Esophagus squamous epithelium (tissue), 5 donors: ENCODE measurements at regions not wholly inside any gene's neighbourhood (a gene's known extent, or its start where the extent isn't known, plus 50 kb on each side); places are given as distances from the start of the nearest gene placed in this dataset.

Experiments
- DNase-seq: peaks from one replicate; lab custom pipeline; 2025; lab: John Stamatoyannopoulos, UW
- H3K27ac ChIP-seq, 4 donors: fragments of 200-600 bp; sonication (generic); one replicate each; pipeline ENCODE4 v1.5.1; 2016 to 2019; ENCODE audit warnings: mild to moderate bottlenecking in 1 of 4
- H3K27me3 ChIP-seq, 4 donors: fragments of 200-600 bp; sonication (generic); 1 replicate in 3 of 4; 2 replicates in 1 of 4; pipeline versions ENCODE4 v1.5.1 to v1.6.0; 2017 to 2021; ENCODE audit warnings: antibody characterized with exemption in 1 of 4
- H3K36me3 ChIP-seq, 3 donors: fragments of 200-600 bp; sonication (generic); one replicate each; pipeline ENCODE4 v1.5.1; 2016 to 2019
- H3K4me1 ChIP-seq, 3 donors: fragments of 200-600 bp; sonication (generic); one replicate each; pipeline ENCODE4 v1.5.1; 2017 to 2019
- H3K4me3 ChIP-seq, 4 donors: fragments of 200-600 bp; sonication (generic); 1 replicate in 3 of 4; 2 replicates in 1 of 4; pipeline ENCODE4 v1.5.1; 2016 to 2019; ENCODE audit warnings: mild to moderate bottlenecking in 2 of 4, moderate library complexity in 1 of 4
- H3K9me3 ChIP-seq, 3 donors: fragments of 200-600 bp; sonication (generic); one replicate each; pipeline ENCODE4 v1.5.1; 2016 to 2019
- CTCF ChIP-seq, 6 experiments: fragments of 450-650 bp in 4 of 6; fragments of 200-600 bp in 2 of 6; sonication (generic) in 2 of 6; IDR thresholded peaks; one replicate each; pipeline ENCODE4 v1.5.1; 2016 to 2019; ENCODE audit warnings: antibody characterized with exemption in 6 of 6, mild to moderate bottlenecking in 4 of 6, moderate library complexity in 4 of 6
- POLR2A ChIP-seq, 4 donors: fragments of 450-650 bp; IDR thresholded peaks; one replicate each; pipeline ENCODE4 v1.6.1; 2017; ENCODE audit warnings: antibody characterized with exemption in 4 of 4, mild to moderate bottlenecking in 4 of 4, moderate library complexity in 3 of 4
- WGBS, 2 donors: methylation state at CpG; one replicate each; pipeline ENCODE4 v1.1.5; 2018; 5-methylcytosine and 5-hydroxymethylcytosine counted together
- intact Hi-C: fragments of 100-400 bp; cut with DNase I; formaldehyde crosslinking; loops from one replicate; pipeline ENCODE4 v1.15.0; 2022
- donor health status: DM: yes; HTN: yes; CAD: no.

- 46% methylated on average over 2 of the region's 2 CpGs for WGBS, 2 donors
- H3K4me3 ChIP-seq = no peak overlapping the region
- H3K4me1 ChIP-seq = peaks cover 10 to 35% (median 20%) of the 10 kb centered on the region in 3 donors
- no peaks in the 10 kb centered on the region for H3K27me3 ChIP-seq
- H3K36me3 ChIP-seq = peaks cover 0 to 28% (median 3%) of the 10 kb centered on the region in 3 donors
- TF ChIP-seq POLR2A (IDR thresholded peaks at IDR 0.05) (no peak), CTCF (IDR thresholded peaks at IDR 0.05) (no peak)
- no peak for DNase-seq
- no peaks in the 10 kb centered on the region for H3K9me3 ChIP-seq
- H3K27ac ChIP-seq = no peak overlapping the region
- intact Hi-C loops = no loop called here
Measured at GRCh38 chr19:27796073-27796472, 1416.9 kb downstream of the UQCRFS1 start.

- Histone ChIP-seq H3K4me3 (no peak overlapping the region), H3K27me3 (no peaks in the 10 kb centered on the region), H3K4me1 (peaks cover 10 to 35% (median 20%) of the 10 kb centered on the region in 3 donors), H3K9me3 (no peaks in the 10 kb centered on the region), H3K36me3 (peaks cover 0 to 28% (median 0%) of the 10 kb centered on the region in 3 donors), H3K27ac (no peak overlapping the region)
- DNase-seq = no peak
- 100% methylated on average over 1 of the region's 2 CpGs; no CpG with 5 or more reads in 1 of the 2 donors for WGBS, 2 donors
- TF ChIP-seq CTCF (IDR thresholded peaks at IDR 0.05) (no peak), POLR2A (IDR thresholded peaks at IDR 0.05) (no peak)
- intact Hi-C loops = no loop called here
Measured at GRCh38 chr19:27795369-27795768, 1417.6 kb downstream of the UQCRFS1 start.

- WGBS, 2 donors = 6% methylated on average over 7 of the region's 15 CpGs; no CpG with 5 or more reads in 1 of the 2 donors
- Histone ChIP-seq H3K27ac (peak overlapping the region; percentile 88 to 98 (median 96)), H3K4me3 (peak overlapping the region; percentile 57 to 96 (median 87)), H3K9me3 (no peaks in the 10 kb centered on the region), H3K36me3 (peaks cover 0 to 22% (median 0%) of the 10 kb centered on the region in 3 donors), H3K27me3 (no peaks in the 10 kb centered on the region), H3K4me1 (peaks cover 10 to 35% (median 20%) of the 10 kb centered on the region in 3 donors)
- TF ChIP-seq CTCF (IDR thresholded peaks at IDR 0.05) (no peak), POLR2A (IDR thresholded peaks at IDR 0.05) (no peak)
- DNase-seq = no peak
- intact Hi-C loops = no loop called here
Measured at GRCh38 chr19:27794494-27795042, 1418.4 kb downstream of the UQCRFS1 start.

GRCh38 chr19:27793644-27794493 lies 1419.1 kb downstream of the UQCRFS1 start:
- WGBS, 2 donors = 0 to 2% methylated on average over 26 to 29 of the region's 51 CpGs
- intact Hi-C loops = no loop called here
- Histone ChIP-seq H3K9me3 (no peaks in the 10 kb centered on the region), H3K4me3 (peak overlapping the region; percentile 57 to 96 (median 87)), H3K27ac (peak overlapping the region; percentile 88 to 98 (median 96)), H3K36me3 (peaks cover 0 to 15% (median 0%) of the 10 kb centered on the region in 3 donors), H3K4me1 (peaks cover 10 to 35% (median 20%) of the 10 kb centered on the region in 3 donors), H3K27me3 (no peaks in the 10 kb centered on the region)
- TF ChIP-seq CTCF (IDR thresholded peaks at IDR 0.05) (no peak), POLR2A (IDR thresholded peaks at IDR 0.05) (peak in 3 of 4 donors; percentile 37 to 77 (median 69))
- peak; percentile 66 for DNase-seq
